ENCODE measurements at regions not wholly inside any gene's neighbourhood (a gene's known extent, or its start where the extent isn't known, plus 50 kb on each side); places are given as distances from the start of the nearest gene placed in this dataset.

DNA sequence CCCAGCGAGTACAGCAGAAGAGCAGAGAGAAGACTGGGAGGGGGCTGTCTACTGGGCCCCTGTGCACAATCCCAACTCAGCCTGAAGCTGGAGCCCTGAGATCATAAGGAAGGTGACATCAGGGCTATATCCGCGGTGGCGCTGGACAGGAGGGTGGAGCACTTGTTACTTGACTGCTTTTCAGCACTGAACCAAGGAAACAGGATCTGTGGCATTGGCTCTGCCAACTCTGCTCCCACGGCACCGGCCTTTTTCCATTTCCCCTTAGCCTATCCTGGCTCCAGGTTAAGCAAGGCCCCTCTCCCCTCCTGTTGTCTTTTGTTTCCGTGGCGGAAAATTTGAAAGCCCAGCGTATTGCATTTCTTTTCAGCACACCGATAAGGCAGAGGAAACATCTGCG lies 125.0 kb upstream of the IRX3 start:
- no peak overlapping the region for H3K27ac ChIP-seq (ENCODE audit: low read length)
- CTCF ChIA-PET = no interaction called here
- no peaks in the 10 kb centered on the region for H3K9me3 ChIP-seq (ENCODE audit: control insufficient read depth, insufficient read depth, low read depth, low read length)
- in situ Hi-C loops (cut with HindIII; ENCODE audit: low pct_unique_long_range_greater_than_20kb, low sequenced_read_pairs) (no loop called here), intact Hi-C loops (cut with micrococcal nuclease; ENCODE audit: unreplicated experiment) (no loop called here)
- H3K4me1 ChIP-seq (ENCODE audit: control insufficient read depth, insufficient read depth, low read length) = no peaks in the 10 kb centered on the region
- DNase-seq (ENCODE audit: low read depth, low spot score) = no peak
- H3K36me3 ChIP-seq (ENCODE audit: control insufficient read depth, insufficient read depth, low read length) = no peaks in the 10 kb centered on the region
- ATAC-seq = no peak
- H3K4me3 ChIP-seq (ENCODE audit: low read depth in 2 of 2, low read length in 2 of 2) = no peak overlapping the region
- TF ChIP-seq SIN3A (IDR thresholded peaks at IDR 0.05; ENCODE audit: borderline replicate concordance, insufficient read depth, low read depth, low read length) = no peak
- no peak for TF ChIP-seq TCF7L2 (IDR thresholded peaks at IDR 0.05; ENCODE audit: low read depth, low read length)
- BruUV-seq (replicated peaks) = no TSS peak
- no peaks in the 10 kb centered on the region for H3K27me3 ChIP-seq (ENCODE audit: control insufficient read depth, insufficient read depth, low read length)
- POLR2A ChIA-PET = no interaction called here

DNA sequence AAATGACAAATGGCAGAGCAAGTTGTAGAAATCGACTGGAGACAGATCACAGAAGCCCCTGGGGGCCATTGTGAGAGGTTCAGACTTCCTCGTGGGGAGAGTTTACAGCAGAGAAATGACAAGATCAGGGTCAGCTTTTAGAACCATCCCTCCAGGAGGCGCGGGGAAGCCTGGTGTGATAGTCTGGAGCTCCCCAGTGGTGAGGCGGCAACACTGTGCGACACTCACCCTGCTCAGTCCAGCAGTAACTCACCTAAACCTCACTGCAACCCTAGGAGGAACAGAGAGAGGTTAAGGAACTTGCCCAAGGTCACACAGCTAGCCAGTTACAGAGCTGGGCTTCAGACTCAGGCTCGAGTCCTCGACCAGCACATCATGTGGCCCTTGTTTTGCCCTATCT lies 123.4 kb upstream of the IRX3 start:
- Histone ChIP-seq H3K27ac (ENCODE audit: low read length) (no peak overlapping the region), H3K36me3 (ENCODE audit: control insufficient read depth, insufficient read depth, low read length) (no peaks in the 10 kb centered on the region), H3K4me1 (ENCODE audit: control insufficient read depth, insufficient read depth, low read length) (no peaks in the 10 kb centered on the region), H3K27me3 (ENCODE audit: control insufficient read depth, insufficient read depth, low read length) (no peaks in the 10 kb centered on the region), H3K4me3 (ENCODE audit: low read depth in 2 of 2, low read length in 2 of 2) (no peak overlapping the region), H3K9me3 (ENCODE audit: control insufficient read depth, insufficient read depth, low read depth, low read length) (no peaks in the 10 kb centered on the region)
- POLR2A ChIA-PET = interaction anchor here (0.6 to 0.7 kb wide), 2 partner anchors 97 to 1311 kb away, joined by 6 to 10 read pairs; no protein-coding TSS in a partner anchor
- DNase-seq (ENCODE audit: low read depth, low spot score) (no peak), ATAC-seq (no peak)
- no TSS peak for BruUV-seq (replicated peaks)
- CTCF ChIA-PET = interaction anchor here (0.6 kb wide), 1 partner anchor 73 kb away, joined by 3 read pairs; no protein-coding TSS in a partner anchor
- in situ Hi-C loops (cut with HindIII; ENCODE audit: low pct_unique_long_range_greater_than_20kb, low sequenced_read_pairs) (no loop called here), intact Hi-C loops (cut with micrococcal nuclease; ENCODE audit: unreplicated experiment) (no loop called here)
- TF ChIP-seq SIN3A (IDR thresholded peaks at IDR 0.05; ENCODE audit: borderline replicate concordance, insufficient read depth, low read depth, low read length) = no peak
- TF ChIP-seq CTCF (IDR thresholded peaks at IDR 0.05) = no peak
- TF ChIP-seq TCF7L2 (IDR thresholded peaks at IDR 0.05; ENCODE audit: low read depth, low read length) = no peak
- TF ChIP-seq REST (IDR thresholded peaks at IDR 0.05; ENCODE audit: insufficient read depth in 1 of 2, low read depth in 2 of 2, low read length in 1 of 2) = no peak
- no peak for TF ChIP-seq POLR2AphosphoS5 (IDR thresholded peaks at IDR 0.05; ENCODE audit: low read depth, low read length)

- ChIA-PET CTCF (interaction anchor here (0.6 kb wide), 1 partner anchor 454 kb away, joined by 8 read pairs; no protein-coding TSS in a partner anchor), POLR2A (no interaction called here)
- H3K9me3 ChIP-seq (ENCODE audit: control insufficient read depth, insufficient read depth, low read depth, low read length) = no peaks in the 10 kb centered on the region
- intact Hi-C loops (cut with micrococcal nuclease; ENCODE audit: unreplicated experiment) (no loop called here), in situ Hi-C loops (cut with HindIII; ENCODE audit: low pct_unique_long_range_greater_than_20kb, low sequenced_read_pairs) (no loop called here)
- TF ChIP-seq POLR2AphosphoS5 (IDR thresholded peaks at IDR 0.05; ENCODE audit: low read depth, low read length) (no peak), CTCF (IDR thresholded peaks at IDR 0.05) (no peak), TCF7L2 (IDR thresholded peaks at IDR 0.05; ENCODE audit: low read depth, low read length) (no peak), REST (IDR thresholded peaks at IDR 0.05; ENCODE audit: insufficient read depth in 1 of 2, low read depth in 2 of 2, low read length in 1 of 2) (no peak), SIN3A (IDR thresholded peaks at IDR 0.05; ENCODE audit: borderline replicate concordance, insufficient read depth, low read depth, low read length) (no peak)
- no peak for ATAC-seq
- no peak overlapping the region for H3K4me3 ChIP-seq (ENCODE audit: low read depth in 2 of 2, low read length in 2 of 2)
- H3K27ac ChIP-seq (ENCODE audit: low read length) = no peak overlapping the region
- no peaks in the 10 kb centered on the region for H3K4me1 ChIP-seq (ENCODE audit: control insufficient read depth, insufficient read depth, low read length)
- BruUV-seq (replicated peaks) = no TSS peak
- DNase-seq (ENCODE audit: low read depth, low spot score) = no peak
- H3K36me3 ChIP-seq (ENCODE audit: control insufficient read depth, insufficient read depth, low read length) = no peaks in the 10 kb centered on the region
- no peaks in the 10 kb centered on the region for H3K27me3 ChIP-seq (ENCODE audit: control insufficient read depth, insufficient read depth, low read length)
Measured at GRCh38 chr16:54407596-54407995, 121.0 kb upstream of the IRX3 start.
